H1 (cell line): ENCODE measurements at regions not wholly inside any gene's neighbourhood (a gene's known extent, or its start where the extent isn't known, plus 50 kb on each side); places are given as distances from the start of the nearest gene placed in this dataset.

Experiments
- CTCF ChIA-PET: fragments of 300-600 bp; sonication (Branson Sonifier 250); formaldehyde crosslinking; loops from one replicate; lab custom pipeline; 2021; ENCODE audit not compliant: partially characterized antibody; lab: Charles Lee
- POLR2A ChIA-PET: fragments of 300-600 bp; sonication (Branson Sonifier 250); formaldehyde crosslinking; loops from one replicate; lab custom pipeline; 2021; ENCODE audit warnings: inconsistent platforms; ENCODE audit not compliant: partially characterized antibody; lab: Charles Lee
- DNase-seq, 2 experiments: peaks; one replicate each; pipeline versions ENCODE4 v3.0.0 to v3.0.0-alpha.2; 2010 to 2022; ENCODE audit warnings: low spot score in 2 of 2, low read depth in 1 of 2, mixed read lengths in 1 of 2
- FAIRE-seq: peaks from 2 replicates; lab custom pipeline; 2011; peaks lifted over from hg19 to GRCh38; lab: Jason Lieb, UNC
- H2AFZ ChIP-seq: 2 replicates; pipeline ENCODE4 v1.8.1; 2012; ENCODE audit warnings: low read length, inconsistent platforms
- H2AK5ac ChIP-seq: 2 replicates; pipeline ENCODE4 v1.6.1; 2013; ENCODE audit warnings: low read depth, low read length
- H2BK120ac ChIP-seq: replicated peaks from 2 replicates; pipeline ENCODE3; 2013; ENCODE audit warnings: low read depth, low read length, inconsistent platforms
- H2BK12ac ChIP-seq: 2 replicates; pipeline ENCODE4 v1.6.1; 2013; ENCODE audit warnings: low read depth, low read length
- H2BK15ac ChIP-seq: 2 replicates; pipeline ENCODE4 v1.6.1; 2013; ENCODE audit warnings: low read length
- H2BK20ac ChIP-seq: 2 replicates; pipeline ENCODE4 v1.6.1; 2013; ENCODE audit warnings: low read length
- H2BK5ac ChIP-seq: 2 replicates; pipeline ENCODE4 v1.6.1; 2013; ENCODE audit warnings: low read depth, low read length
- H3K14ac ChIP-seq: 2 replicates; pipeline ENCODE4 v1.6.1; 2013; ENCODE audit warnings: inconsistent platforms; ENCODE audit not compliant: insufficient read length
- H3K18ac ChIP-seq: 2 replicates; pipeline ENCODE4 v1.6.1; 2013; ENCODE audit warnings: low read length; ENCODE audit errors: extremely low read depth
- H3K23ac ChIP-seq: 2 replicates; pipeline ENCODE4 v1.6.1; 2013; ENCODE audit warnings: inconsistent platforms; ENCODE audit not compliant: insufficient read length
- H3K23me2 ChIP-seq: 2 replicates; pipeline ENCODE4 v1.6.1; 2013; ENCODE audit warnings: low read depth, low read length
- H3K27ac ChIP-seq: 2 replicates; pipeline ENCODE4 v1.6.1; 2011; ENCODE audit warnings: low read depth, low read length, inconsistent platforms
- H3K27me3 ChIP-seq, 4 experiments: replicated peaks in 1 of 4; 1 replicate in 1 of 4; 2 replicates in 3 of 4; pipeline versions ENCODE4 v1.6.1 to v1.8.1; 2011 to 2013; ENCODE audit warnings: low read length in 3 of 4, mild to moderate bottlenecking in 3 of 4, inconsistent platforms in 2 of 4, mixed read lengths in 2 of 4, moderate library complexity in 1 of 4; ENCODE audit not compliant: control insufficient read depth in 3 of 4, insufficient read depth in 3 of 4; ENCODE audit errors: extremely low read depth in 1 of 4
- H3K36me3 ChIP-seq, 4 experiments: 2 replicates each; pipeline versions ENCODE4 v1.6.1 to v1.8.1; 2011 to 2013; ENCODE audit warnings: mild to moderate bottlenecking in 4 of 4, low read length in 3 of 4, moderate library complexity in 2 of 4, control low read depth in 1 of 4, inconsistent platforms in 1 of 4; ENCODE audit not compliant: insufficient read depth in 4 of 4, control insufficient read depth in 2 of 4
- H3K4ac ChIP-seq: replicated peaks from 2 replicates; pipeline ENCODE3; 2013; ENCODE audit warnings: low read length, low read depth, mixed read lengths, inconsistent platforms; ENCODE audit not compliant: insufficient read length
- H3K4me1 ChIP-seq, 4 experiments: replicated peaks in 1 of 4; 1 replicate in 1 of 4; 2 replicates in 3 of 4; pipeline versions ENCODE4 v1.6.1 to v1.8.1; 2011 to 2013; ENCODE audit warnings: low read length in 3 of 4, inconsistent platforms in 2 of 4, mixed read lengths in 1 of 4; ENCODE audit not compliant: insufficient read depth in 4 of 4, control insufficient read depth in 3 of 4
- H3K4me2 ChIP-seq, 2 experiments: 2 replicates each; pipeline versions ENCODE4 v1.6.1 to v1.8.1; 2011 to 2013; ENCODE audit warnings: low read depth in 2 of 2, low read length in 2 of 2, control low read depth in 1 of 2, inconsistent platforms in 1 of 2, mild to moderate bottlenecking in 1 of 2; ENCODE audit not compliant: insufficient read depth in 1 of 2
- H3K4me3 ChIP-seq, 4 experiments: fragments of 200-600, 300-600 bp in 1 of 4; sonication (generic), shearing (Covaris generic), sonication (Bioruptor Twin) in 1 of 4; 2 replicates each; pipeline versions ENCODE4 v1.5.1 to v1.8.1; 2011 to 2016; ENCODE audit warnings: low read length in 4 of 4, low read depth in 3 of 4, control low read depth in 2 of 4, inconsistent platforms in 2 of 4, mild to moderate bottlenecking in 2 of 4, mixed read lengths in 1 of 4, moderate library complexity in 1 of 4; ENCODE audit not compliant: insufficient read depth in 2 of 4; ENCODE audit errors: extremely low read depth in 1 of 4
- H3K56ac ChIP-seq: replicated peaks from 2 replicates; pipeline ENCODE3; 2013; ENCODE audit warnings: low read depth, mild to moderate bottlenecking, mixed read lengths, low read length, inconsistent platforms; ENCODE audit not compliant: insufficient read length
- H3K79me1 ChIP-seq: 2 replicates; pipeline ENCODE4 v1.6.1; 2013; ENCODE audit warnings: low read depth, low read length, control low read depth
- H3K79me2 ChIP-seq, 2 experiments: 2 replicates each; pipeline versions ENCODE4 v1.6.1 to v1.8.1; 2012 to 2013; ENCODE audit warnings: low read length in 2 of 2, mild to moderate bottlenecking in 2 of 2, inconsistent platforms in 1 of 2; ENCODE audit not compliant: insufficient read depth in 2 of 2, control insufficient read depth in 1 of 2
- H3K9ac ChIP-seq, 4 experiments: replicated peaks in 1 of 4; 1 replicate in 1 of 4; 2 replicates in 3 of 4; pipeline versions ENCODE4 v1.6.1 to v1.8.1; 2011 to 2013; ENCODE audit warnings: low read depth in 3 of 4, low read length in 3 of 4, control low read depth in 2 of 4, mild to moderate bottlenecking in 2 of 4, moderate library complexity in 2 of 4, inconsistent platforms in 1 of 4; ENCODE audit errors: extremely low read depth in 1 of 4
- H3K9me3 ChIP-seq, 2 experiments: 2 replicates each; pipeline versions ENCODE4 v1.6.1 to v1.8.1; 2012 to 2013; ENCODE audit warnings: mild to moderate bottlenecking in 2 of 2, moderate library complexity in 2 of 2, control low read depth in 1 of 2, inconsistent platforms in 1 of 2, low read depth in 1 of 2, low read length in 1 of 2, mixed read lengths in 1 of 2; ENCODE audit not compliant: insufficient read depth in 2 of 2
- H4K20me1 ChIP-seq, 2 experiments: replicated peaks in 1 of 2; 2 replicates each; pipeline versions ENCODE3 to v1.8.1; 2011 to 2013; ENCODE audit warnings: inconsistent platforms in 2 of 2, low read length in 2 of 2, mild to moderate bottlenecking in 1 of 2; ENCODE audit not compliant: insufficient read depth in 2 of 2, control insufficient read depth in 1 of 2
- H4K5ac ChIP-seq: 2 replicates; pipeline ENCODE4 v1.6.1; 2013; ENCODE audit warnings: low read length, low read depth, mixed read lengths, inconsistent platforms; ENCODE audit not compliant: insufficient read length
- H4K8ac ChIP-seq: 2 replicates; pipeline ENCODE4 v1.8.0; 2013; ENCODE audit warnings: mild to moderate bottlenecking, moderate library complexity, low read length, inconsistent platforms; ENCODE audit not compliant: insufficient read depth; ENCODE audit errors: extremely low read depth
- H4K91ac ChIP-seq: replicated peaks from 2 replicates; pipeline ENCODE3; 2013; ENCODE audit warnings: low read length, mixed read lengths, inconsistent platforms; ENCODE audit not compliant: insufficient read length
- BCL11A ChIP-seq, 2 experiments: IDR thresholded peaks; one replicate each; pipeline ENCODE4 v1.6.1; 2011; ENCODE audit warnings: low read depth in 2 of 2, low read length in 2 of 2, mild to moderate bottlenecking in 2 of 2
- BRCA1 ChIP-seq: IDR thresholded peaks from 2 replicates; pipeline ENCODE4 v1.6.1; 2012; ENCODE audit warnings: low read depth, low read length, improper control_type of control experiment
- CBX5 ChIP-seq: fragments of 300-800, 300-1000 bp; sonication (generic); IDR thresholded peaks from 2 replicates; pipeline ENCODE4 v1.7.1; 2016; ENCODE audit warnings: antibody characterized with exemption, low read length, low read depth
- CEBPB ChIP-seq: IDR thresholded peaks from 2 replicates; pipeline ENCODE4 v1.6.1; 2012; ENCODE audit warnings: low read depth, low read length
- KDM1A ChIP-seq: fragments of 200-600, 300-600 bp; sonication (generic); IDR thresholded peaks from 2 replicates; pipeline ENCODE4 v1.7.1; 2016; ENCODE audit warnings: mild to moderate bottlenecking, low read length, borderline replicate concordance
- MAFK ChIP-seq: IDR thresholded peaks from 2 replicates; pipeline ENCODE4 v1.6.1; 2012; ENCODE audit warnings: low read depth, mild to moderate bottlenecking, improper control_type of control experiment, low read length
- POLR2AphosphoS5 ChIP-seq: IDR thresholded peaks from 2 replicates; pipeline ENCODE4 v1.6.1; 2011; ENCODE audit warnings: low read depth, low read length
- RXRA ChIP-seq: IDR thresholded peaks from 2 replicates; pipeline ENCODE4 v1.6.1; 2011; ENCODE audit warnings: low read depth, mild to moderate bottlenecking, low read length, moderate library complexity; ENCODE audit not compliant: insufficient read depth
- SIRT6 ChIP-seq: IDR thresholded peaks from one replicate; pipeline ENCODE4 v1.7.1; 2012; ENCODE audit warnings: low read length, inconsistent platforms
- SP1 ChIP-seq: IDR thresholded peaks from 2 replicates; pipeline ENCODE4 v1.6.1; 2011; ENCODE audit warnings: low read depth, low read length
- TAF1 ChIP-seq: IDR thresholded peaks from 2 replicates; pipeline ENCODE4 v1.6.1; 2011; ENCODE audit warnings: mild to moderate bottlenecking, low read depth, low read length
- TEAD4 ChIP-seq: IDR thresholded peaks from 2 replicates; pipeline ENCODE4 v1.6.1; 2012; ENCODE audit warnings: low read depth, low read length, inconsistent platforms, mixed read lengths
- WGBS, 2 experiments: shearing (Covaris generic) in 1 of 2; methylation state at CpG; one replicate each; pipeline versions ENCODE4 v1.1.6 to v1.1.7; 2013 to 2015; ENCODE audit warnings: low lambda C conversion rate in 2 of 2, mixed read lengths in 2 of 2, inconsistent platforms in 1 of 2, low coverage in 1 of 2, missing lambda C conversion rate in 1 of 2; ENCODE audit not compliant: insufficient replicate concordance in 2 of 2, insufficient coverage in 1 of 2, insufficient read length in 1 of 2; ENCODE audit errors: extremely low coverage in 1 of 2, missing lambda C conversion rate in 1 of 2; 5-methylcytosine and 5-hydroxymethylcytosine counted together
- TF ChIP-seq, protein P1 (sequence below): IDR thresholded peaks from 2 replicates; pipeline ENCODE4 v1.6.1; 2012; ENCODE audit warnings: low read length, inconsistent platforms

DNA sequence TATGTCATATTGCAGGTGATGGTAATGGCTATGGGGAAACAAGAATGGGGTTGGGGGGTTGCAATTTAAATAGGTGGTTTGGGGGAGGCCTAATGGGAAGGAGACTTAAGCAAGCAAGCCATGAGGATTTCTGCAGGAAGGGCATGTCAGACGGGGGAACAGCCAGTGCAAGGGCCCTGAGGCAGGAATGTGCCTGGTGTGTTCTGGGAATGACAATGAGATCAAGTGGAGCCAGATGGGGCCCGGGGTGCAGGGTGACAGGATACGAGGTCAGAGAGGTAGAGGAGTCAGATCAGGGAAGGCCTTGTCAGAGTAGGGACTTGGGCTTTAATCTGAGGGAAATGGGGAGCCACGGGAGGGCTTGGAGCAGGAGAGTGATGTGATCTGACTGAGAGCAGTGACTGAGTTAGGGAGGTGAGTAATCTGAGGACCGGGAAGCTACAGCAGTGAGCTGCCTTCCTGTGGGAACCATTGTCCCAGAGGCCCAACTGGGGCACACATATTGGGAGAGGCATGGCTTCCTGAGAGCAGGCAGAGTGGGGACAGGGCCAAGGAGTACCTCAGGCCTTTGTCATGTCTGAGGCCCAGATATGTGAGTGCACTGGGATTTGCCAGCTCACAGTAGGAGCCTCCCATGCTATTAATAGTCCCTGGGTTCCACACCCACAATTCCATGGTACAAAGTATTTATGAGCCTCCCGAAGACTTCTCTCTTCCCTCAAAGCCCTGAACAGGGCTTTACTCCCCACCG, 139.8 kb downstream of the BCOR start:
- Histone ChIP-seq H2AFZ (no peak overlapping the region), H3K23ac (no peak overlapping the region), H3K36me3 (no peaks in the 10 kb centered on the region), H2BK15ac (no peak overlapping the region), H4K20me1 (no peaks in the 10 kb centered on the region), H4K5ac (no peak overlapping the region), H3K9ac (no peak overlapping the region), H3K4me3 (no peak overlapping the region), H2BK20ac (no peak overlapping the region), H2BK5ac (no peak overlapping the region), H3K4me1 (peaks cover 2 to 14% (median 5%) of the 10 kb centered on the region in 4 experiments; a peak in 5 of 7 replicates), H2AK5ac (no peak overlapping the region), H2BK120ac (no peak overlapping the region), H4K91ac (no peak overlapping the region), H2BK12ac (no peak overlapping the region), H3K27me3 (no peaks in the 10 kb centered on the region), H3K56ac (no peak overlapping the region), H3K9me3 (no peaks in the 10 kb centered on the region), H3K23me2 (no peaks in the 10 kb centered on the region), H3K14ac (no peak overlapping the region), H3K4me2 (no peak overlapping the region), H3K79me2 (no peaks in the 10 kb centered on the region), H3K27ac (no peak overlapping the region), H3K4ac (no peak overlapping the region), H3K18ac (no peak overlapping the region), H3K79me1 (no peaks in the 10 kb centered on the region), H4K8ac (no peak overlapping the region)
- 96% methylated on average over 6 of the region's 7 CpGs; no CpG with 5 or more reads in 1 of the 2 experiments for WGBS, 2 experiments
- DNase-seq (no peak), FAIRE-seq (no peak)
- ChIA-PET CTCF (interaction anchor here (0.5 to 1.0 kb wide), 4 partner anchors 53 to 282 kb away, joined by 3 to 4 read pairs (median 3); no protein-coding TSS in a partner anchor), POLR2A (no interaction called here)
- no peak for TF ChIP-seq TAF1
- TF ChIP-seq MAFK: no peak
- no peak for TF ChIP-seq TEAD4
- no peak for TF ChIP-seq BCL11A (IDR thresholded peaks at IDR 0.05; ENCODE audit: low read depth in 2 of 2, low read length in 2 of 2)
- TF ChIP-seq SP1: no peak
- no peak for TF ChIP-seq CEBPB
- TF ChIP-seq SIRT6: no peak
- no peak for TF ChIP-seq CBX5
- no peak for TF ChIP-seq BRCA1
- no peak for TF ChIP-seq POLR2AphosphoS5
- no peak for TF ChIP-seq KDM1A
- TF ChIP-seq, protein P1, sequence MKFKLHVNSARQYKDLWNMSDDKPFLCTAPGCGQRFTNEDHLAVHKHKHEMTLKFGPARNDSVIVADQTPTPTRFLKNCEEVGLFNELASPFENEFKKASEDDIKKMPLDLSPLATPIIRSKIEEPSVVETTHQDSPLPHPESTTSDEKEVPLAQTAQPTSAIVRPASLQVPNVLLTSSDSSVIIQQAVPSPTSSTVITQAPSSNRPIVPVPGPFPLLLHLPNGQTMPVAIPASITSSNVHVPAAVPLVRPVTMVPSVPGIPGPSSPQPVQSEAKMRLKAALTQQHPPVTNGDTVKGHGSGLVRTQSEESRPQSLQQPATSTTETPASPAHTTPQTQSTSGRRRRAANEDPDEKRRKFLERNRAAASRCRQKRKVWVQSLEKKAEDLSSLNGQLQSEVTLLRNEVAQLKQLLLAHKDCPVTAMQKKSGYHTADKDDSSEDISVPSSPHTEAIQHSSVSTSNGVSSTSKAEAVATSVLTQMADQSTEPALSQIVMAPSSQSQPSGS: no peak
- no peak for TF ChIP-seq RXRA
